ENCODE measurements at regions not wholly inside any gene's neighbourhood (a gene's known extent, or its start where the extent isn't known, plus 50 kb on each side); places are given as distances from the start of the nearest gene placed in this dataset.

DNA sequence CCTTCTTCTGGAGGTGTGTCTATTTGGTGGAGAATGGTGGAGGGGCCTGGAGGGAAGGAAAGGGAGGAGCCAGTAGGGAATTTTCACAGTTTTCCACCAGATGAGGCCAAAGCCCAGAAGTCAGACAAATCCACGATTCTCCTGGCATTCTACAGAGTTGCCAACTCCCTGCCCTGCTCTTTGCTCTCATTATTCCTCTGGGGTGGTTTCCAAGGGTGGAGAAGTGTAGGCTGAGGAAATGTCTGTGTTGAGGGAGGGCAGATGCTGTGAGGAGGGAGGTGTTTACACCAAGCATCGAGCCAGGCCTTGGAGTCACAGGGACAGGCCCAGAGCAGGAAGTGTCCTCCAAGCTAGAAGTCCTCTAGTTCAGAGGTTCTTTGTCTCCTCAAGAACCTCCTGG lies 124.1 kb upstream of the LGALSL start:
- no peaks in the 10 kb centered on the region for H3K27me3 ChIP-seq
- H3K9me3 ChIP-seq = no peaks in the 10 kb centered on the region
- no peak overlapping the region for H3K4me3 ChIP-seq
- no peak for DNase-seq (ENCODE audit: low spot score in 2 of 2)
- intact Hi-C loops (cut with DNase I; ENCODE audit: low total_unique reads) = loop anchor here (10.0 kb wide), 4 partner anchors 155 to 535 kb away; no protein-coding TSS in a partner anchor
- peak overlapping the region; percentile 71 to 89 for H3K27ac ChIP-seq
- no peaks in the 10 kb centered on the region for H3K36me3 ChIP-seq
- H3K4me1 ChIP-seq = peaks cover 5 to 9% of the 10 kb centered on the region in 2 donors
- TF ChIP-seq POLR2AphosphoS5 (IDR thresholded peaks at IDR 0.05) = no peak
- no peak for TF ChIP-seq POLR2A (IDR thresholded peaks at IDR 0.05)
- TF ChIP-seq, protein P1, sequence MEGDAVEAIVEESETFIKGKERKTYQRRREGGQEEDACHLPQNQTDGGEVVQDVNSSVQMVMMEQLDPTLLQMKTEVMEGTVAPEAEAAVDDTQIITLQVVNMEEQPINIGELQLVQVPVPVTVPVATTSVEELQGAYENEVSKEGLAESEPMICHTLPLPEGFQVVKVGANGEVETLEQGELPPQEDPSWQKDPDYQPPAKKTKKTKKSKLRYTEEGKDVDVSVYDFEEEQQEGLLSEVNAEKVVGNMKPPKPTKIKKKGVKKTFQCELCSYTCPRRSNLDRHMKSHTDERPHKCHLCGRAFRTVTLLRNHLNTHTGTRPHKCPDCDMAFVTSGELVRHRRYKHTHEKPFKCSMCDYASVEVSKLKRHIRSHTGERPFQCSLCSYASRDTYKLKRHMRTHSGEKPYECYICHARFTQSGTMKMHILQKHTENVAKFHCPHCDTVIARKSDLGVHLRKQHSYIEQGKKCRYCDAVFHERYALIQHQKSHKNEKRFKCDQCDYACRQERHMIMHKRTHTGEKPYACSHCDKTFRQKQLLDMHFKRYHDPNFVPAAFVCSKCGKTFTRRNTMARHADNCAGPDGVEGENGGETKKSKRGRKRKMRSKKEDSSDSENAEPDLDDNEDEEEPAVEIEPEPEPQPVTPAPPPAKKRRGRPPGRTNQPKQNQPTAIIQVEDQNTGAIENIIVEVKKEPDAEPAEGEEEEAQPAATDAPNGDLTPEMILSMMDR (IDR thresholded peaks at IDR 0.05) = no peak

DNA sequence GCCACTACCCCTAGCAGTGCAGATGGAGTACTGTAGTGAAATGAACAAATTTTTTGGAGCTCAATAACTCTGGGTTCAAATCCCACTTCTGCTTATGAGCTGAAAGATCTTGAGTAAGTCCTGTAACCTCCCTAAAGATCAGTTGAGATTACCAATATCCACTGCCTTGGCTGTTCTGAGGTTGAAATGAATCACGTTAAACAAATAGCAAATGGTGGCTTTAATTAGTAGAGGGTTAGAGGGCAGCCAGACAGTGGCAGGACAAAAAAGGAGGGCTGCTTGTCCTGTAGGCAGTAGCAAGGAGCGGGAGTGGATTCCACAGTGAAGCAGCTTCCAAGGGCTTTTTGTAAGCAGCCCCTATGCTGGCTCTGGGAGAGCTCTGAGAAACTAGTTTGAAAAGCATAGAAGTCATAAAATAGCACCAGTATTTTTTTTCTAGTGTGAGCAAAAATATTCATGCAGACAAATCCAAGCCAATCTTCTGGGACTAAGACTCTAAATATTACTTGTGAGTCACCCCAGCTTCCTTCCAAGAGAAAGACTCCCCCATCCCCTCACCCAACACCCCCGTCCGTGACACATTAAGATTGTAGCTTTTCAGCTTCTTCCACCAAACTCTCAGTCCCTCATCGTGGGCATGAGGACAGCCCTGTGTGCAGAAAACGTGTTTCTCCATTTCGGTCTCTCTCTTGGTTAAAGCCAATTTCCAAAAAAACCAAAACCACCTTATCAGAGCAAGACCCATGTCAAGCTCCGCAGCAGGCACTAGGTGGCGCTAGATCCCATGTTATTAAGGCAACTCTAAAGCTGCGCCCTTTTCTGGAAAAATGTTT lies 123.5 kb upstream of the LGALSL start:
- Histone ChIP-seq H3K36me3 (no peaks in the 10 kb centered on the region), H3K4me1 (peaks cover 5 to 9% of the 10 kb centered on the region in 2 donors), H3K27ac (peak overlapping the region; percentile 71 to 89), H3K4me3 (peak overlapping the region in 2 of 3 donors; percentile 23 to 36), H3K27me3 (no peaks in the 10 kb centered on the region), H3K9me3 (no peaks in the 10 kb centered on the region)
- TF ChIP-seq POLR2AphosphoS5 (IDR thresholded peaks at IDR 0.05) (no peak), POLR2A (IDR thresholded peaks at IDR 0.05) (no peak)
- TF ChIP-seq, protein P1 (IDR thresholded peaks at IDR 0.05) = peak; percentile 92 to 96 (median 95)
- DNase-seq (ENCODE audit: low spot score in 2 of 2) = peak; percentile 67
- intact Hi-C loops (cut with DNase I; ENCODE audit: low total_unique reads) = loop anchor here (10.0 kb wide), 3 partner anchors 154 to 534 kb away; no protein-coding TSS in a partner anchor

DNA sequence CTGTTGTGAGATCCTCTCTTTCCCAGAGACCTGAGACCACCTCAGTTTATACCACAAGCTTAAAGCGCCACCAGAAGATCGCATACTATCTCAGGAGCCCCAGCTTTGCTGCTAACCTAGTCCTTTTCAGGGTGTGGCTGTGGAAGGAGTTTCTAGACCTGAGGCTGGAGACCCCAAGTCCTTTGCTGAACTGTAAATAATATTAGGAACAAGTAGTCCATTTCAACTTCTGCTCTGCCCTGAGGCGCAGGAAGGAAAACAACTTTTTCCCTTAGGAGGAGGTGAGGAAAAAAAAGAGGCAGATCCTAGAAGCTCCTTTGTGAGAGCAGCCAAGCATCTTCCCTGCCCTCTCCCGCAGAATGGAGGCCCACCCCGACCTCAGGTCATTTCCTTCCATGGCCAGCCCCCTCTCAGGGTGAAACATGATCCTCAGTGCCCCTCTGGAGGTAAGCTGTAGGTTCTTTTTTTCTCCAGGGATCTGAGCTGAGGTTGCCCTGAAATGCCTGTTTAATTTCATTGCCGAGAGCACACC lies 122.8 kb upstream of the LGALSL start:
- Histone ChIP-seq H3K27ac (peak overlapping the region; percentile 71 to 89), H3K4me3 (peak overlapping the region in 2 of 3 donors; percentile 23 to 36), H3K9me3 (no peaks in the 10 kb centered on the region), H3K27me3 (no peaks in the 10 kb centered on the region), H3K36me3 (no peaks in the 10 kb centered on the region), H3K4me1 (peaks cover 5 to 9% of the 10 kb centered on the region in 2 donors)
- intact Hi-C loops (cut with DNase I; ENCODE audit: low total_unique reads) = loop anchor here (10.0 kb wide), 3 partner anchors 154 to 534 kb away; no protein-coding TSS in a partner anchor
- DNase-seq (ENCODE audit: low spot score in 2 of 2) = no peak
- TF ChIP-seq, protein P1 (IDR thresholded peaks at IDR 0.05) = no peak
- no peak for TF ChIP-seq POLR2AphosphoS5 (IDR thresholded peaks at IDR 0.05)
- no peak for TF ChIP-seq POLR2A (IDR thresholded peaks at IDR 0.05)

DNA sequence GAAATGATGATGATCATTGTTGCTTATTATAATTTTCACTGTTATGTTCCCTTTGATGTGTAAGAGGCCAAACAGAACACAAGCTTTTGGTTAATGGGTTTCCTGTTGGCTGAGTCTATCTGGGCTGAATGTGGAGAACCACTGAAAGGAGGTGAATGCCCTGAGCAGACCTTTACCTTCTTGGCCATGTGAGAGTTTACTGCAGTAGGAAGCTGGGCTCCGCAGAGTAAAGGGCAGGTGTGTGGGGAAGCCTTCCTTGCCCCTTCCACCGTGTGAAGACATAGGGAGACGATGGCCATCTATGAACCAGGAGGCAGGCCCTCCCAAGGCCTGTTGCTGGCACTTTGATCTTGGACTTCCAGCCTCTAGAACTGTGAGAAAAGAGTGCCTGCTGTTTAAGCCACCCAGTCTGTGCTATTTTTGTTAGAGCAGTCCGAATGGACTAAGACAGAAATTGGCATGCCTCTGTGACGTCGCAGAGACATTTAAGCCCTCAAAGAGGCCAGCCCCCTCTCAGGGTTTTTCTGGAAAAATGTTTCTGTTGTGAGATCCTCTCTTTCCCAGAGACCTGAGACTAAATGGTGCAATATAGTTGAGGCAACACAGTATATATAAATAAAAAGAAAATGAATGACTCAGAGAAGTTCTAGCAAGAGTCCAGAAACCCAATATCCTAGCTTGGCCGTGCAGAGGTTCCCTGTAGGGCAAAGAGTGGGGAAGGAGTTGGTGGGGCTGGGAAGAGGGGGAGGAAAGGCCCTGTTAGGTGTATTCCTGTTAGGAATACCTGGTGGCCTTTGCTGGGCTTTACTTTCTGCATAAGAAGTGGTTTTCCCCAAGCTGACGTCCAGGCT lies 121.9 kb upstream of the LGALSL start:
- H3K27ac ChIP-seq = peak overlapping the region; percentile 71 to 89
- no peak for DNase-seq (ENCODE audit: low spot score in 2 of 2)

More for the DNA sequence above, 121.9 kb upstream of the LGALSL start:
- H3K9me3 ChIP-seq = no peaks in the 10 kb centered on the region
- H3K36me3 ChIP-seq = no peaks in the 10 kb centered on the region
- intact Hi-C loops (cut with DNase I; ENCODE audit: low total_unique reads) = loop anchor here (10.0 kb wide), 3 partner anchors 153 to 533 kb away; no protein-coding TSS in a partner anchor
- H3K4me3 ChIP-seq = no peak overlapping the region
- H3K27me3 ChIP-seq = no peaks in the 10 kb centered on the region
- TF ChIP-seq, protein P1 (IDR thresholded peaks at IDR 0.05) = no peak
- peaks cover 5 to 9% of the 10 kb centered on the region in 2 donors for H3K4me1 ChIP-seq

All from breast epithelium (tissue), 4 donors.